ENCODE measurements at regions not wholly inside any gene's neighbourhood (a gene's known extent, or its start where the extent isn't known, plus 50 kb on each side); places are given as distances from the start of the nearest gene placed in this dataset.

GRCh38 chr10:118472415-118473304, 122.8 kb downstream of the PRLHR start:
- Histone ChIP-seq H3K4me1 (ENCODE audit: control insufficient read depth in 5 of 5, insufficient read depth in 5 of 5, low read length in 5 of 5) (no peaks in the 10 kb centered on the region), H3K27me3 (ENCODE audit: control insufficient read depth in 3 of 3, insufficient read depth in 3 of 3, low read length in 2 of 3) (peaks cover 0 to 16% (median 4%) of the 10 kb centered on the region in 3 donors), H3K4me3 (no peak overlapping the region), H3K36me3 (ENCODE audit: control insufficient read depth in 4 of 4, insufficient read depth in 4 of 4, low read length in 4 of 4) (no peaks in the 10 kb centered on the region), H3K9me3 (ENCODE audit: control insufficient read depth in 4 of 4, insufficient read depth in 3 of 4, low read length in 3 of 4) (peaks cover 0 to 8% (median 0%) of the 10 kb centered on the region in 4 donors), H3K27ac (ENCODE audit: low read depth in 1 of 2, low read length in 1 of 2) (no peak overlapping the region), H3K9ac (ENCODE audit: insufficient read depth in 1 of 2, low read length in 2 of 2) (no peak overlapping the region)
- TF ChIP-seq CTCF (IDR thresholded peaks at IDR 0.05; ENCODE audit: control extremely low read depth, extremely low read depth): no peak
- DNase-seq (no peak), ATAC-seq (ENCODE audit: insufficient read depth, low FRiP score) (no peak)
- WGBS, 2 donors: 68 to 70% methylated on average over 12 of the region's 12 CpGs

- ATAC-seq (ENCODE audit: insufficient read depth, low FRiP score) (no peak), DNase-seq (no peak)
- Histone ChIP-seq H3K27ac (ENCODE audit: low read depth in 1 of 2, low read length in 1 of 2) (no peak overlapping the region), H3K9ac (ENCODE audit: insufficient read depth in 1 of 2, low read length in 2 of 2) (no peak overlapping the region), H3K4me3 (no peak overlapping the region), H3K36me3 (ENCODE audit: control insufficient read depth in 4 of 4, insufficient read depth in 4 of 4, low read length in 4 of 4) (no peaks in the 10 kb centered on the region), H3K9me3 (ENCODE audit: control insufficient read depth in 4 of 4, insufficient read depth in 3 of 4, low read length in 3 of 4) (peaks cover 0 to 8% (median 0%) of the 10 kb centered on the region in 4 donors), H3K4me1 (ENCODE audit: control insufficient read depth in 5 of 5, insufficient read depth in 5 of 5, low read length in 5 of 5) (no peaks in the 10 kb centered on the region), H3K27me3 (ENCODE audit: control insufficient read depth in 3 of 3, insufficient read depth in 3 of 3, low read length in 2 of 3) (peaks cover 0 to 14% (median 4%) of the 10 kb centered on the region in 3 donors)
- no peak for TF ChIP-seq CTCF (IDR thresholded peaks at IDR 0.05; ENCODE audit: control extremely low read depth, extremely low read depth)
- WGBS, 2 donors: 85 to 89% methylated on average over 4 of the region's 4 CpGs
Measured at GRCh38 chr10:118471863-118472262, 123.6 kb downstream of the PRLHR start.

DNA sequence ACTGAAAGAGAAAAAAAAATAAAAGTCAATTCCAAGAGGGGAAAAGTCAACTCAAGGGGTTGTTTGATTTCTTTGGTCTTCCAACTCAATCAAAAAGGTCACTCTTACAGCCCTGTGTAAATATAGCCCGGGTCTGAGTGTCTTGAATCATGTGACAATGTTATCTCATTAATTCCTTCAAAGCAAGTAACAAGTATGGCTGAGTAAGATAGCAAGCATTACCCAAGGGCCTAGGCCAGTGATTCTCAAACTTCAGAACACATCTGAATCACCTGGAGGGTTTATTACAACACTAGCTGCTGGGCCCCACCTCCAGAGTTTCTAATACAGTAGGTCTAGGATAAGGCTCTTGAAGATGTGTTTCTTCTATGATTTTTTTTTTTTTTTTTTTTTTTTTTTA, 125.0 kb downstream of the PRLHR start:
- Histone ChIP-seq H3K9ac (ENCODE audit: insufficient read depth in 1 of 2, low read length in 2 of 2) (no peak overlapping the region), H3K4me3 (no peak overlapping the region), H3K36me3 (ENCODE audit: control insufficient read depth in 4 of 4, insufficient read depth in 4 of 4, low read length in 4 of 4) (no peaks in the 10 kb centered on the region), H3K4me1 (ENCODE audit: control insufficient read depth in 5 of 5, insufficient read depth in 5 of 5, low read length in 5 of 5) (no peaks in the 10 kb centered on the region), H3K9me3 (ENCODE audit: control insufficient read depth in 4 of 4, insufficient read depth in 3 of 4, low read length in 3 of 4) (peaks cover 0 to 9% (median 0%) of the 10 kb centered on the region in 4 donors), H3K27me3 (ENCODE audit: control insufficient read depth in 3 of 3, insufficient read depth in 3 of 3, low read length in 2 of 3) (peaks cover 3 to 19% (median 7%) of the 10 kb centered on the region in 3 donors), H3K27ac (ENCODE audit: low read depth in 1 of 2, low read length in 1 of 2) (no peak overlapping the region)
- DNase-seq: no peak
- WGBS, 2 donors: 19 to 53% methylated on average over 1 of the region's 1 CpG
- ATAC-seq (ENCODE audit: insufficient read depth, low FRiP score): no peak
- no peak for TF ChIP-seq CTCF (IDR thresholded peaks at IDR 0.05; ENCODE audit: control extremely low read depth, extremely low read depth)
